Hepatocyte (in vitro differentiated cells): ENCODE measurements at regions not wholly inside any gene's neighbourhood (a gene's known extent, or its start where the extent isn't known, plus 50 kb on each side); places are given as distances from the start of the nearest gene placed in this dataset.

Experiments used
- EZH2 ChIP-seq: fragments of 200-600 bp; sonication (generic); IDR thresholded peaks from 2 replicates; pipeline ENCODE4 v1.6.1; 2016; ENCODE audit warnings: antibody characterized with exemption, mild to moderate bottlenecking, borderline replicate concordance
- EZH2phosphoT487 ChIP-seq: fragments of 200-600 bp; sonication (generic); IDR thresholded peaks from one replicate; pipeline ENCODE4 v1.6.1; 2018; ENCODE audit warnings: antibody characterized with exemption, mild to moderate bottlenecking, low read depth, moderate library complexity; ENCODE audit not compliant: unreplicated experiment, severe bottlenecking
- TF ChIP-seq, protein P1 (sequence below): fragments of 200-600 bp; sonication (generic); IDR thresholded peaks from 2 replicates; pipeline ENCODE4 v1.5.1; 2016; ENCODE audit warnings: antibody characterized with exemption, mild to moderate bottlenecking; ENCODE audit not compliant: poor library complexity

DNA sequence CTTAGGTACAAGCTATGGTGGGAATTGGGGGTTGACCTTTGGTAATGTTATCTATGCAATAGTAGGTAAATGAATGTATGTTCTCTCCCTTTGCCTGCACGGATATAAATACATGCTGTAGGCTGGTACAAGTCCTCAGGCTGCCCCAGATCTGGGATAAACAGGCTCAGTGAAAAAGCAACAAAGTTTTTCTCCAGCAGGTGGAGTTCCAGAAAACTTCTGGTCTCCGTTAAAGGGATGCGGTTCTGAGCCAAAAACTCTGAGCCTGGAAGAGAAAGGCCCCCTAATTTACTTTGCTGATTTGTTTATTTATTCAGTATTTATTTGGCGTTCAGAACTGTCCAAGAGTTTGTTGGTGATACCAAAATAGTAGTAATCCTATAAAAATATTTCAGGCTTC, 204.7 kb downstream of the ADRA2A start:
- TF ChIP-seq, protein P1, sequence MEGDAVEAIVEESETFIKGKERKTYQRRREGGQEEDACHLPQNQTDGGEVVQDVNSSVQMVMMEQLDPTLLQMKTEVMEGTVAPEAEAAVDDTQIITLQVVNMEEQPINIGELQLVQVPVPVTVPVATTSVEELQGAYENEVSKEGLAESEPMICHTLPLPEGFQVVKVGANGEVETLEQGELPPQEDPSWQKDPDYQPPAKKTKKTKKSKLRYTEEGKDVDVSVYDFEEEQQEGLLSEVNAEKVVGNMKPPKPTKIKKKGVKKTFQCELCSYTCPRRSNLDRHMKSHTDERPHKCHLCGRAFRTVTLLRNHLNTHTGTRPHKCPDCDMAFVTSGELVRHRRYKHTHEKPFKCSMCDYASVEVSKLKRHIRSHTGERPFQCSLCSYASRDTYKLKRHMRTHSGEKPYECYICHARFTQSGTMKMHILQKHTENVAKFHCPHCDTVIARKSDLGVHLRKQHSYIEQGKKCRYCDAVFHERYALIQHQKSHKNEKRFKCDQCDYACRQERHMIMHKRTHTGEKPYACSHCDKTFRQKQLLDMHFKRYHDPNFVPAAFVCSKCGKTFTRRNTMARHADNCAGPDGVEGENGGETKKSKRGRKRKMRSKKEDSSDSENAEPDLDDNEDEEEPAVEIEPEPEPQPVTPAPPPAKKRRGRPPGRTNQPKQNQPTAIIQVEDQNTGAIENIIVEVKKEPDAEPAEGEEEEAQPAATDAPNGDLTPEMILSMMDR: peak; percentile 56
- TF ChIP-seq EZH2 (no peak), EZH2phosphoT487 (no peak)
